ENCODE measurements at regions not wholly inside any gene's neighbourhood (a gene's known extent, or its start where the extent isn't known, plus 50 kb on each side); places are given as distances from the start of the nearest gene placed in this dataset.
"Not testable (repeated sequence)": the region's sequence is repeated elsewhere in the genome, so short reads cannot be mapped to it uniquely, and the experiment has no call there.

DNA sequence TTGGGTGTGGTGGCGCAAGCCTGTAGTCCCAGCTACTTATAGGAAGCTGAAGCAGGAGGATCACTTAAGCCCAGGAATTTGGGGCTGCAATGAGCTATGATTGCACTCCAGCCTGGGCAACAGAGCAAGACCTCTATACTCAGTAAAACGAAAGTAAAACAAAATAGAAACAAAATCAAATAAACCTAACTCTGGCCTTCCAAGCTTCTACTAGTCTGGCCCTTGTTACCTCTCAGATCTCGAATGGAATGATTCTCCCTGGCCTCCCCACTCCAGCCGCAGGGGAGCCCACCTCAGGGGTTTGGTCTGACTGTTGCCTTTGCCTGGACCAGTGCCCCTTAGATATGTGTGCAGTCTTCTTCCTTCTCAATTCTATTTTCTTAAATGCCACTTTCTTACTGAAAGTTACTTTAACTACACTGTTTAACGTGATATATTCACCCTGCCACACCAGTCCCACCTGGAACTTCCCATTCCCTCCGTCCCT, 160.0 kb upstream of the GCFC2 start:
- no peak for DNase-seq

DNA sequence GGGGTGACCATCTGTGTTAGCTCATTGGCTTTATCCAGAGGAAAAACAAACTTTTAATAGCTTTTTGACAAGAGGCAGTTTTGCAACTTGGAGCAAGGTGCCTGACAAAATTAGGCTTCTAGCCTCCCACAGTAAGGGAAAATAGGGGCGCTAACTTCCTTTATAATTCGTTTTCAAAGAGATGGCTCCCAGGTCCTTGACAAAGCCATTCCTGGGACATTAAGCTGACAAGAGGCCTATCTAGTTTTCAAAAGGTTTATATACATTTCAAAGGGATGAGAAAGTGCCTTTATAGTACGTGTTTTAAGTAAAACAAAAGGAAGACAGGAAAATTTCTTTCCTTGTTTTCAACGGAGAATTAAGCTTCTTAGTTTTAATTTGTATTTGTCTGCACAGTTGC, 159.4 kb upstream of the GCFC2 start:
- DNase-seq = no peak

DNA sequence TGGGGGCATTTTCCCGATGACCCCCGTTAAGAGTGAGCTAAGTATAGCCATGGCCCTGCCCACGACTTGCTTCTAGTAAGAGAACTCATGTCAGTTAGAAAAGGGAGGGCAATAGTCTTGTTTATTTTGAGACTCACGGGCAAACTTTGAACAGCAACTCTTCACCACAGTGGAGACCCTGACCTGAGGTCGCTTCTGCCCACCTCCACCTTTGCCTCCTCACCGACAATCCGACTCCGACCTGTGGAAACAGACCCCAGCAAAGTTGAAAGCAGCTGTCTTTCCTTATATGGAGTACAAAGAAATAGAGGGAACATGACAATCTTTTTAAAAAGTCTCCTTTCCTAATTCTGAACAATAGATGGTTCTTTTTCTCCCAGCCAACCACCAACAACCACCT, 155.0 kb upstream of the GCFC2 start:
- DNase-seq = no peak

- no peak for DNase-seq
These were observed 154.4 kb upstream of the GCFC2 start for GRCh38 chr2:75865083-75865482.

GRCh38 chr2:75862547-75862946, 151.8 kb upstream of the GCFC2 start:
- no peak for DNase-seq

DNA sequence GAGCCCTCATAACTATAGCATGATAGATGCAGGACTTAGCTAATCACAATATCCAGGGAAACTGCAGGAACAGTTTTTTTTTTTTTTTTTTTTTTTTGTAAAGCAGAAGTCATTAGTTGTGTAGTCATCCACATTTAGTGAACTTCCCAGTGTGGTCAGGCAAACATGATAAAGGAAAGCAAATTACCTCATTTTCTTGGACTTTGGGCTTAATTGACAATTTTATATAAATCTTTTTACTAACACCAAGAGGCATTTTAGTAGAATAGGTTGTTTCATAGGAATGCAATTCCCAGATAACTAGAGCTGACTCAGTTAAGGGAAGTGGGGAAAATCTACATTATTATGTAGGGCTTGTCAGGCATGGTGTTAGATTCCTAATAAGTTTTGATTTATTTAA, 142.7 kb upstream of the GCFC2 start:
- no peak for DNase-seq

DNA sequence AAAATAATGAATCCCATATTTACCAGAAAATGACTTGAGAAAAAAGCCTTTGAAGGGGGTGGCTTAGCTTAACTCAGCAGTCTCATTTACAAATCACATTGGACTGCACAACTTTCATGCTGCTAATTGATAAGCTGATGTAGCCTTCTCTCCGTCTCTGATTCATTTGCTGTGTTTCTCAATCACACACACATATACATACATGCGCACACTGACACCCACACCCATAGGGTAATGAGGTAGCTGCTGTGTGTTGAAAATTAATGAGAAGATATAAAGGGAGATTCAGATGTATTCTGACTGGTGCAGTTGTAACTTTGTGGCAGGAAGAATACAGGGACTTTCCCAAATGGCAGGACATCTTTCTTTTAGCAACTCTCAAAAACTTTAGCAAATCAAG, 141.9 kb upstream of the GCFC2 start:
- DNase-seq = no peak

DNA sequence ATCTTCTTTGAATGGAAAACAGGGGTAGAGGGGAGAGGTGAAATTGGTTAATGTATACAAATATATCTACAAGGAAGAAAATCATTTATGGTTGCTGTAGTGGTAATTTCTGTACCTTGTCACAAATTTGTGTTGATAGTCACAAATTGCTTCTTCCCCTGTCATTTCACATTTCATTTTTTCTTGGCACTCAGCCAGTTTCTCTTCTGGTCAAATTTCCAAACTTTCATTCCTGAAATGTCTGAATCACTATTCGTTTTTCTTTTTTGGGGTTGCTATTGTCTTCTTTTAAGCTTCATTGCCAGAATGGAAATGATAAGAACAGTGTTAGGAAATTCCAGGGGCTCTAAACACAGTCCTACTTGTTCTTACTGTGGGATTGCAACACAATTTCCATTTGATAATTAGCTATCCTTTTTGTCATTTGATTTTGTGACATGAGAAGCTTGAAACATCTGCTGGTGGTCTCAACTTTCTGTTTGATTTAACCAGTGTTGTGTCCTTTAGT, 136.0 kb upstream of the GCFC2 start:
- no peak for DNase-seq

GRCh38 chr2:75844651-75845050, 133.9 kb upstream of the GCFC2 start:
- no peak for DNase-seq

DNA sequence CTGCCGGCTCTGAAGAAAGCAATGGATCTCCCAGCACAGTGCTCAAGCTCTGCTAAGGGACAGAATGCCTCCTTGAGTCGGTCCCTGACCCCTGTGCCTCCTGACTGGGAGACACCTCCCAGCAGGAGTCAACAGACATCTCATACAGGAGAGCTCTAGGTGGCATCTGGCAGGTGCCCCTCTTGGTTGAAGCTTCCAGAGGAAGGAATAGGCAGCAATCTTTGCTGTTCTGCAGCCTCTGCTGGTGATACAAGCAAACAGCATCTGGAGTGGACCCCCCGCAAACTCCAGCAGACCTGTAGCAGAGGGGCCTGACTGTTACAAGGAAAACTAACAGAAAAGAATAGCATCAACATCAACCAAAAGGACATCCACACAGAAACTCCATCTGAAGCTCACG, 123.9 kb upstream of the GCFC2 start:
- not testable (repeated sequence) for DNase-seq

GRCh38 chr2:75833386-75833785, 122.7 kb upstream of the GCFC2 start:
- no peak for DNase-seq

GRCh38 chr2:75828826-75829225, 118.1 kb upstream of the GCFC2 start:
- no peak for DNase-seq

GRCh38 chr2:75823515-75823914, 112.8 kb upstream of the GCFC2 start:
- DNase-seq = not testable (repeated sequence)

- DNase-seq = no peak
These were observed 111.6 kb upstream of the GCFC2 start for GRCh38 chr2:75822336-75822735.

GRCh38 chr2:75820693-75821092, 110.0 kb upstream of the GCFC2 start:
- DNase-seq = no peak

GRCh38 chr2:75810611-75811330, 100.1 kb upstream of the GCFC2 start:
- DNase-seq = no peak

GRCh38 chr2:75808793-75809535, 98.2 kb upstream of the GCFC2 start:
- no peak for DNase-seq

DNA sequence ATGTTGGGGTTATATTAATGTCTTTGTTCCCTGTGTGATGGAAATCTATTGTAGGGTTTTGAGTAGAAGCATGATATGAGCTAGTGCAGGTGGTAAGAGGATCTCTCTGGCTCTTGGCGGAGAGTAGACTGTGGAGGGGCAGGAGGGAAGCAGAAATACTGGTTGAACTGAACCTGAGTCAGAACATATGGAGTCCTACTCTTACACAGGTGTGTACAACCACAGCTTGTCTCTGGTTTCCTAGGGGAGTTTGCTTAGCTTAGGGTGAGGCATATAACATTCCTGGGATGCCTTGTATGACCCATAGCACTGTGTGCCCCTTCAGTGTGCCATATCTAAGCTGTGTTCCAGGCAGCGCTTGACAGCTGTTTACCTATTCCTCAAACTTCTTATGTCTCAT, 97.3 kb upstream of the GCFC2 start:
- DNase-seq = no peak

DNA sequence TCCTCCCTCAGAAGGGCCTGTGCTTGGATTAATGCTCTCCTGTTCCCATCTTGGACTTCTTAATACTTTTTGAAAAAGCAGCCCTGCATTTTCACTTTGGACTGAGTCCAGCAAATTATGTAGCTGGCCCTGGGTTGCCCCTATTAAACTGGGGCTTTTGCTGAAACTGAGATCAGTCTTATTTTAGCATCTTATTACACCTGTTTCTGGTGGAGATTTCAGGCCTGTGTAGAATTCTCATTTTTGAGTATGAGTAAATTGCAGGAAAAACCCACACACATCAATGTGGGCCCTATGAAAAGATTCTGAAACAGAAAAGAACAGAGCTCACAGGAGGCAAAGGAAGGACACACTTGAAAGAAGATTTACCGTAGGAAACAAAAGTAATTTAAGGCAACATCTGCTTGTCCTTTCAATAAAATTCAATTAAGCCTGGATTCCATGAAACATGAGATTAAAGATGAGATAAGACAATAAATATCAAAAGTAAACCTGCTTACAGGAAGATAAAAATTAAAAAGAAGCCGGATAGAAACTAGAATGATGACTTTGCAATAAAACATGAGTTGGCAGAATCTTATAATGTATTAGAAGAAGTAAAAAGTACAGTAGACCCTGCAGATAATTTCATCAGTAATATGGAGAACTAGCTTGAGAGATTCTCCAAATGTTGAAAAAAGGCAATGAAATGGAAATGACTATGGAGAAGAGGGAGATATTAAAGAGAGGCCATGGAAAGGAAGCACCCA, 90.7 kb upstream of the GCFC2 start:
- no peak for DNase-seq

GRCh38 chr2:75800456-75800855, 89.7 kb upstream of the GCFC2 start:
- DNase-seq = no peak

GRCh38 chr2:75799859-75800258, 89.1 kb upstream of the GCFC2 start:
- no peak for DNase-seq

DNA sequence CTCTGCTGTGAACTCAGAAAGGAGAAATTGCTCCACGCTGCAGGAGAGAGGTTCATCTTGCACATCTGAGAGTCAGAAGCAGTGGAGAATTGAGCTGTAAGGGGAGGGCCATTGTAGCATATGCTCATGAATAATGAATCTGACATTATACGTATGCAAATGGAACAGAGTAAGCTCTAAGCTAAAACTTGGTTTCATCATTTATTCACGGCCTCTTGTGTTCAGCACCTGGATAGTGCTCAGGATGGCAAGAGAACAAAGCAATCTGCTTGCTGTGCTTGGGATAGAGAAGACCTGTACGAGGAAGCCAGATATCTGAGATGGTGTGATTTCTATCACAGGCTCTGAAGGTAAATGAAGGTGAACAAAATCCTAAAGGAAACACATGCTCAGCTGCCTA, 87.9 kb upstream of the GCFC2 start:
- DNase-seq = no peak

GRCh38 chr2:75792996-75793395, 82.3 kb upstream of the GCFC2 start:
- DNase-seq = no peak

DNA sequence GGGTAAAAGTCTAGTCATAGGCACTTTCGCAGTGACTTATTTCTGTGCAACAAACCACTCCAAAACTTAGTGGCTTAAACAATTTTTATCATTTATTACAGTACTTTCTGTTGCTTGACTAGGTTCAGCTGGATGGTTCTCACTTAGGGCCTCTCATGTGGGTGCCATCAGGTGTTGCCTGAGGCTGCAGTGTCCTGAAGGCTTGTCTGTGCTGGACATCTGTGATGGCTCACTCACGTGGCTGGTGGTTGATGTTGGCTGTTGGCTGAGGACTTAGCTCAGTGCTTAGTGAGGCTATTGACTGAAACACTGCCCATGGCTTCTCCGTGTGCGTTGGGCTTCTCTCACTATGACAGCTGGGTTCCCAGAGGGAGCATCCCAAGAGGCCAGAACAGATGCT, 81.4 kb upstream of the GCFC2 start:
- no peak for DNase-seq
